Vagina (tissue), 2 donors: ENCODE measurements at regions not wholly inside any gene's neighbourhood (a gene's known extent, or its start where the extent isn't known, plus 50 kb on each side); places are given as distances from the start of the nearest gene placed in this dataset.

Experiments used
- CTCF ChIP-seq, 3 experiments: fragments of 450-650 bp in 2 of 3; fragments of 200-600 bp in 1 of 3; sonication (generic) in 1 of 3; IDR thresholded peaks; one replicate each; pipeline ENCODE4 v1.5.1; 2017 to 2019; ENCODE audit warnings: antibody characterized with exemption in 3 of 3, mild to moderate bottlenecking in 2 of 3, moderate library complexity in 2 of 3
- POLR2A ChIP-seq, 2 donors: fragments of 450-650 bp; IDR thresholded peaks; one replicate each; pipeline ENCODE4 v1.6.1; 2017; ENCODE audit warnings: antibody characterized with exemption in 2 of 2, mild to moderate bottlenecking in 2 of 2, moderate library complexity in 2 of 2
- POLR2AphosphoS5 ChIP-seq, 2 donors: sonication (generic); formaldehyde crosslinking; IDR thresholded peaks; one replicate each; pipeline ENCODE4 v1.9.0; 2017; ENCODE audit warnings: antibody characterized with exemption in 2 of 2, mild to moderate bottlenecking in 2 of 2, low read depth in 1 of 2; ENCODE audit not compliant: insufficient read depth in 1 of 2

GRCh38 chr1:219081943-219082925 is 91.4 kb upstream of the LYPLAL1 start:
- no peak for TF ChIP-seq CTCF (IDR thresholded peaks at IDR 0.05)
- TF ChIP-seq POLR2AphosphoS5 (IDR thresholded peaks at IDR 0.05; ENCODE audit: insufficient read depth in 1 of 2, low read depth in 1 of 2), result no peak
- no peak for TF ChIP-seq POLR2A (IDR thresholded peaks at IDR 0.05)
